Hematopoietic multipotent progenitor cell treated with erythropoietin and hydrocortisone succinate and interleukin-3 and kit ligand, for 15 days (in vitro differentiated cells): ENCODE measurements at regions not wholly inside any gene's neighbourhood (a gene's known extent, or its start where the extent isn't known, plus 50 kb on each side); places are given as distances from the start of the nearest gene placed in this dataset.

Experiments used
- DNase-seq: peaks from one replicate; pipeline ENCODE4 v3.0.0-alpha.2; 2015; ENCODE audit warnings: low spot score

DNA sequence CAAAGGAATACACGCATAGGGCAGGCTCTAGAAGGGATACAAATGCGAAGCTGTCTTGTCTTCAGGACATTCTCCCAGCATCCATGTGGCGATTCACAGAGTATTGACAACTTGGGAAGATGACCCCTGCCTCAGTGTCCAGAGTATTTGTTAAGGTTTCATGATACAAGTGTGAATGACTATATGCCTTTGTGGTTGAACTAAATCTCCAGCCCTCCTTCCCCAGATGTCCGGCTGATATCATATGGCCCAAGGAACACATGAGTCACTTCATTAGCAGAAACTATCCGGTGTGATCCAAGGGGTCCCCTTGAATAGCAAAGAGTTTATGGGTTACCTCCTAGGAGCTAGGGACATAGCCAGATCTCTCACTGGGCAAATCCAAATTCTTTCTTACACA is 151.0 kb downstream of the INSIG2 start:
- DNase-seq, result no peak

DNA sequence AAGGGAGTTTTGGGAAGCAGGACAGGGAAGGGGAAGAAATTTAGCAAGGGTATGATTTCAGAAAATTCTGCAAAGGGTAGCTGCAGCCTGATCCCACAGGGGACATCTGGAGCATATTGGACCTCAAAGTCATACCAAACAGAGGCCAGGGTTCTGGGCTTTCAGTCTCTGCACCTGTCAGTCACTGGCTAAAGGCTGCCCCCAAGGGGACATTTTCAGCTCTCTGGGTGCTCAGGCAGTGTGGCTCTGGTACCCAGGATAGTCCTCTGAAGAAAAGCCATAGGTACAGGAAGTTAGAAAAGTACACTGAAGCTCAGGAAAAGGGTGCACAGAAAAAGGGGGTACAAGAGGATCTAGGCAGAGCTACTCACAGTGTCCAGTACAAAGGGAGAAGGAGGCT is 149.2 kb downstream of the INSIG2 start:
- no peak for DNase-seq

DNA sequence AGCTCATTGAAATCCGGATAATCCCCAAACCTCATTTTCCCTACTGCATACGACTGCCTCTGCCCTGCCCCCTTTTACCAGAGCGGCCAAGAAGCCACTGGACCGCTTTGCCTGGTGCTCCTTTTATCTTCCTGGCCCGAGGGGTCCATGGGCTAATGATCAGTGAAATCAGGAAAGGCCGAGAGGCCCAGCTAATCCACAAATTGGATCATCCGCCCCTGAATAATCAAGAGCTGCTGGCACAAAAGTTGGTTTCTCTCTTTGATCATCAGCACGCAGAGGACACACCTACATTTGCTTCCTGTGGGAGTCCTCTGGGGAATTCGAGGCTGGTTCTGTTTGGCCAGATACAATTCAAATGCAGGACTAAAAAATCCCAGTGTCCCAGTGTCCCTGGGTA is 144.5 kb downstream of the INSIG2 start:
- no peak for DNase-seq

DNA sequence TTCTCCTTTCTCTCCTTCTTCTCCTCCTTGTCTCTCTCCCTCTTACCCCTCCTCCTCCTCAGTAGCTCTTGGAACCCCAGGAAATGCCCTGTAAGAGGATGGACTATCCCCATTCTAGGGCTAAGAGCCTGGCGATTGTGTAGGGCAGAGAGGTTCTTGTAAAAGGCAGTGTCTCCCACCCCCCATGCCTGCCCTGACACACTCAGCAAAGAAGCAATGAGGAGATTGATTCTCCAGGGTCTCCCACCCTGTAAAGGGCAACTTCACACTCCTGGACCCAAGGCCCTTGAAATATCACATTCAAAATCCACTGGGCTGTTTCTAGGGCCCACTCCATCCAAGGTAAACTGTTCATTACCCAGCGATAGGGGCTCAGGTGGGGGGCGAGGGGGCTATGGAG is 144.1 kb downstream of the INSIG2 start:
- no peak for DNase-seq

DNA sequence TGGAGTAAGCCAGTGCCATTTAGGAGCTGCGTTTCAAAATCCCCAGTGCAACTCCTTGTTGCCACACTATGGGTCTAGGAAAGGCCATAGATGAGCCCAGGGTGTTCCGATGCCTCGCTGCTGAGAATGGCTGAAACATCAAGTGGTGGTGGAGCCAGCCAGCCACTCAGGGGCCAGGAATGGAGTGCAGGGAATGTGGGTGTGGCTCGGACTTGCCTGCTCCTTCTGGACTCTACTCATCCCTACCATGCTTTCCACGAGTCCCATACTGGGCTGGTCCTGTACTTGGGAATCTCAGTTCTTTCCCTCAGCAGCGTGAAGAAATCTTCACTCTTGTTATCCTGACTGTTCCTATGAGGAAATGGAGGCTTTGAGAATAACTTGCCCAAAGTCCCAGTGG is 143.5 kb downstream of the INSIG2 start:
- no peak for DNase-seq

DNA sequence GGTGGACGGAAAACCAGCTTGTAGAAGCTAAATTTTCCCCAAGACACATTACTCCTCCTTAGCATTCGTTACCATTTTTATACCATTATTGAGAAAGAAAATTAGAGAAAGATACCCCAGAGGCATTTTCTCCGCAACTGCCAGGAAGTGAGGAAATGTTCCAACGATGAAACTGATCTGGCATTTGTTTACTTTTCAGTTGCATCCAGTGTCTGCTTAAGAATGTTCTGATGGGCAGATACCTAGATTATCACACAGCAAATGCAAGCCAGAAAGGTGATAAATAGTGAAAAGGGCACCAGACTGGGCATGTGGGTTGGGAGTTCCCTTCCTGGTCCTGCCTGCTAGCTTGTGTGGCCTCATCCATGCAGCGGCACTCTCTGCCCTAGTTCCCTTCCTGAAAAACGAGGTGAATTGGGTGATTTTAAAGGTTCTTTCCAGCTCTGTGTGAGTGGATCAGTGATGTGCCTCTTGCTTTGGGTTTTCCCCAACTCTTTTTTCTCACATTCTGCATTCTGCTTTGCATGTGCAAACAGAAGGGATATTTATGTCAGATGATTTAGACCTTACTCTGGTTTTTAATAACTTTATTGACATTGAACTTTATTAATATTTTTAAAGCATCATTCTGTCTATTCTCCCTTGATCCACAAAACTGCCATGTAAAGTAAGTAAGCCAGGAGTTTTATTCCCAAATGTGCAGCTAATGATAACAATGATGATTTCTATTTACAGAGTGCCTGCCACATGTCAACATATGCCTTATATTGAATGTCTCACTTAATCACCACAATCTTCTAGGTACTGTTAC is 139.6 kb downstream of the INSIG2 start:
- no peak for DNase-seq

DNA sequence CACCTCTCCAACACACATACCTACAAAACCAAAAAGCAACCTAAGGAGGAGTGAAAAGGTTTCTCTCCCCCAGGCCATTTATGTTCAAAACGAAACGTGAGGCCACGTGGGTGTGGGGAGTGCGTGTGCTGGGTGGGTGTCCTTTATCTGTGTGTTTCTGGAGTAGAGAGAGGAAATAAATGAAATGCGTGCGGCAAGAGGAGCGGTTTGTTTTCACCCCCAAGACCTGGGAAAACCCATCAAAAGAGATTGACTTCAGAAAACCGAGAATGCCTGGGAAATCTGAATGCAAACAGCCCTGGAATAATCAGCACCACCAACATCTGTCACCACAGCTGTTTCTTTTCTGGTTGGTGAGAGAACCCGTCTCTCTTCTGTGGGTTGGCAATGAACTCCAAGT is 137.4 kb downstream of the INSIG2 start:
- no peak for DNase-seq

DNA sequence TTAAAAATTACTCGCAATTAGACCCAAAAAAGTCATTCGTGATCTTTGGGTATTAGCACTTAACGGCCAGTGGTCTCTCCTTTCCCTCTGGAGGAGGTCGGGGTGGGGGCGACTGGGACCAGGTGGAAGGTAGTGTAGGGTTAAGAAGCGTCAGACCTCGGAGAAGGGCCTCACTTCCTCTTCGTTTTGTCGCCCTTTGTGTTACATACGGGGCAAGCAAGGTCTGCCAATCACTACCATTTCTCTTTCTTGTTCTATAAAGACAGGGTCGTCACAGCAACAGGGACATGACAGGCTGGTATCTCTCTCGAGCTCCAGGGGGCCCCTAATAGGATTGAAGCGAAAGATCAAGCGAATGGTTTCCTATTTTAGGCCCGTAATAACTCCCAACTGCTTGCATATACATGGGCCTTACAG is 136.6 kb downstream of the INSIG2 start:
- DNase-seq, result no peak

DNA sequence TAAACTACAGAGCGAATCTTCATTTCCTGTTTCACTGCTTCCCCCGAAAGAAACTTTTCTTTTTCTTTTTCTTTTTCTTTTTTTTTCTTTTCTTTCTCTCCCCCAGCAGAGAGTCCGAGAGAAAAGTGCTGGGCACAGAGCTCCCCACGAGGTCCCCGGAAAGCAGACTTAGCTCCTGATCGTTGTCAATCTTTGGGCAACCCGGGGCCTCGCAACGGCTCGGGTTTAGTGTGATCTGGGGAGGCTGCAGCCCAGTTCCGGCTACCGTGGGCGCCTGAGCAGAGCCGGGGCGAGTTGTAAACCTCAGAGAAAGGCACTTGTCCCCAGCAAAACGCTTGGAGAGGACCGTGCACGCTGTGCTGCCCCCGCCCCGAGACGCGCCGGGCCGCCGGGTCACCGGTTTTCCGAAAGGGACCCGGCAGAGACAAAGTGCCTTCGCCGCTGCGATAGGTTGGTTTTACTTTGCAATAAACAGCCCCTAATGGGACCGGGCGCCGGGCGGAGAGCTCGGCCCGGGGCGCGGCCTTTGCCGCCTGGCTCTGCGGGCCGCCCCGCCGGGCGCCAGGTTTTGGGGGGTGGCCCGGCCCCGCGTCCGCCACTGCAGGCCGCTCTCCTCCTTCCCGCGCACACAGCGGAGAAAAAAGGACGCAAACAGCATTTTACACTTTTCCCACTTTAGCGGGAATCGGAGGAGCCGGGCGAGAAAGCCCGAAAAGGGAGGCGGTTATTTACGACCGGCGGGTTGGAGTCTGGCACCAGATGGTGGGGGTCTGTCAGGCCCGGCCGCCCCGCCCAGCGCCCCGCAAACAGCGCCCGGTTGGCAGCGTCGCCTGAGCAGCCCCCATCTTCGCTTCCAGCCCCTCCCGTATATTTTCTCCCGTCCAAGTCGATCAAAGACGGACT is 136.0 kb downstream of the INSIG2 start:
- no peak for DNase-seq

DNA sequence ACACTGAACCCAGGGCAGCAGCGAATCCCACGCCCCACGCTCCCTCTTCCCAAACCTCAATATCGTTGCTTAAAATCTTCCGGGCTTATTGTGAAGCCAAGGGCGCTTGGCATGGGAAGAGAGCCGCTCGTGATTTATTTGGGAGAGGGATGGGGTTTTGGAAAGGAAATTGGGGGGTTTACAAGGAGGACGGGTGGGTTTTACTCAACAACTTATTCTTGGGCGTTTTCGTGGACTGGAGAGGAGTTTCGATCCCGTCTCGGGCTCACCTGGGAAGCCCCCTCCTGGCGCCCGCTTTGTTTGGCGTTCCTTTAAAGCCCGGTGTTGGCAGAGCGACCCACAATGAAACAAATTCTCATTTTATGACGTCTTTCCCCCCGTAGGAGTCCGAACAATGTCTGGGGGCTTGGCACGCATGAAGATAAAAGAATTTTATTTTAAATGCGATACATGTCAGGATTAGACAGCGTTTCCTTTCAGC is 135.3 kb downstream of the INSIG2 start:
- no peak for DNase-seq

DNA sequence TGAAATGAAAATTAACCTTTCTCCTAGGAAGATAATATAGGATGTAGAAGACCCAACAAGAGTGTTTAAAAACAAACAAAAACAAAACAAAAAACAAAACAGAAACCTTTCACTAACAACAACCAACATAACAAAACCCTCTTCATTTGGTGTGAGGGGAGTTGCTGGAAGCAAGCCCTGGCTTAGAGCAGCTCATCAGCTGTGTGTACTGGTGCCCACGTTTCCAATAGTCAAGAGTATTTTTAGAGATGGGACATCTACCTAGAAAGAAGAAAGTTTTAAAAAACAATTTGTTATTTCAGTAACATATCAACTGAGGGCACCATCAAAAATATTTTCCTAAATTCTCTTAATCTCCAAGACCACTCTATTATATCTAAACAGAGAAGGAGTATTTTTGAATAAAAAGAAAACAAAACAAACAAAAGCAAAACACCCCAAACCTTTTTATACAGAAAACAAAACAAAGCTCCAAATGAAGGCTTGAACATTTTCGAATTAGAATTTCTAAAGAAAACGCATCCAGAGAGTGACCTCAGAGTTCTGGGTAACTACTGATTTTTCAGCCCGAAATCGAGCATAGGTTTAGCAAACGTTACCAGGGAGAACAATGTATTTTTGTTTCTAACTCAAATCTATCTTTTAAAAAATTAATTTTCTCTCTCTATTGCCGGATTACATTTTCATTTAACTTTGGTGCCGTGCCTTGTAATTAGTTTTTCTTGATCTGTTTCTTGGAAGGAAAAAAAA is 134.6 kb downstream of the INSIG2 start:
- no peak for DNase-seq

DNA sequence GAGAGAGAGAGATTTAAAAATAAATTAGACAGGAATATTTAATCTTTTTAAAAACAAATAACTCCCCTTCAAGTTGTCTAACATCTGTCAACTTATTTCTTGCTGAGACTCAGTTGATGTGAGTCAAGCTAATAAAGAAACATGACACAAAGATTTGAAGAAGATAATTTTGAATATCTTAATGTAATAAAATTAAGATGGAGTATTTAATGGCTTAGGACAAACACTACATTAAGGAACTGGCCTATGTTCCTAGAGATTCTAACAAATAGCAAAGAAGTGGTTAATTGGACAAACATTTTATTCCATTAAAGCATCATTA is 134.0 kb downstream of the INSIG2 start:
- DNase-seq, result no peak

DNA sequence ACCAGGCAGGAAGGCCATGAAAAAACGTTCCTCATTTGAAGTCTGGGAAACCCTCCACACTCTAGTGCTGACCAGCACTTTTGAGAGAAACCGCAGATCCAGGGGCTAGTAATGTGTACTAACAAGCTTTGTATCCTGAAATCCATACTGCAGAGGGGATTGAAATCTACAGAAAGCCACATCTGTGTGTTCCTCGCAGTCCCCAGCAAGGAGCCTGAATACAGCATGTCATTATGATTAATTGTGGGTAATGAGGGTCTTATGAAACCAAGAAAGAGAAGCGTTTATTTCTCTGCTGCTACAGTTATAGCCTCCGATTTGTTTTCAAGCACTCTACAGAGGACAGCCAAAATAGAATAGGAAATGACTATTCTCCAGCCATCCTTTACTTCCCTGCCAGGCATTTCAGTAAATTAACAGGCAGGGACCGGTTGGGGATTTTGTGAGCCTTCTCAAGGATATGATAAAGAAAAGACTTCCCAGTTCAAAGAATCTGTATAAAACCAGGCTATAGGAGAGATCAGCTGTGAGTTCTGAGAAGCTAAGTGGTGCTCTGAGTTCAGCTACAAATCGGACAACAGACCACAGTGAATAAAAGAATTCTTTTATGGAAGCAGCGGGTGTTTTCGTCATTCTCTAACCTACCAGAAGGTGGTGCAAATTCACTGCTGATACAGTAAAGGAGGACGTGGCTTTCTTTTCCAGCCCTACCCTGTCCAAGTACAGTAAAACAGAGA is 133.4 kb downstream of the INSIG2 start:
- no peak for DNase-seq

DNA sequence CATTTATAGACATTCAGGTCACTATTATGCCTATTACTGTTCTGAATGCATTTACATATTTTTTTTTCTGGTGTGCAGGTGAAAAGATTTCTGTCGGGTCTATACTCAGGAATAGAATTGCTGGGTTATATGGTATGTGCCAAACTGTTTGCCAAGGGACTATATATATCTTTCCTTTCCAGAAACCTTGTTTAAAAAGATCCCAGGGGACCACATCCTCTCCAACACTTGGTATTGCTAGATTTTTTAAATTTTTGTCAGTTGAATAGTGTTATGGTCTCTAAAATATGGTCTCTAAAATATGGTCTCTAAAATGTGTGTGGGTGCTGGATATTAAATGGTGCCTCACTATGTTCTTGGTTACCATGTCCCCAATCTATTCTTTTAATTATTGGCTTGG is 131.3 kb downstream of the INSIG2 start:
- no peak for DNase-seq

DNA sequence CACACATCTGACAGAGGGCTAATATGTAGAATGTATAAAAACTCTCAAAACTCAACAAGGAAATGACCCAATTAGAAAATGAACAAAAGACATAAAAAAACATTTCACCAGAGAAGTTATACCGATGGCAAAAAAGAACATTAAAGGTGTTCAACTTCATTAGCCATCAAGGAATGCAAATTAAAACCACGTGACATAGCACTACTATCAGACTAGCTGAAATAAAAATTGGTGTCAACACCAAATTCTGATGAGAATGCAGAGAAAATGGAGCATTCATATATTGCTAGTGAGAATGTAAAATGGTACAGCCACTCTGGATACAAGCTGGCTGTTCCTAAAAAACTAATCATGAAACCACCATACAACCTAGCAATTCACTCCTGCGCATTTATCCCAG is 128.0 kb downstream of the INSIG2 start:
- DNase-seq, result no peak

DNA sequence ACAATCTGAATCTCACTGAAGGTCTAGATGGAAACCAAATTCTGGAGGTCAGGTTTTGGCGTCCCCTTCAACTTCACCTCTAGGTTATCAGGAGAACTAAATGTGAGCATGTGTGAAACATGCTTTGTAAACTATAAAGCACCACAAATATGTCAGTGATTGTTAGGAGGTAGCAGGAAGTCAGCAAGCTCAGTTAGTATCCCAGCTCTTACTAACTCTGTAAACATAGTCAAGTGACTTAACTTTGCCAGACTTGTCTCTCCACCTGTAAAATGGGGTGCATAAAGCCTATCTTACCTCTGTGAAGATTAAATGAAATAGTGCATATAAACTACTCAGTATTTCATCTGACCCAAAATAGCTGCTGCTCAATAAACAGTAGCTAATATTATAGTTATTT is 121.5 kb downstream of the INSIG2 start:
- no peak for DNase-seq

DNA sequence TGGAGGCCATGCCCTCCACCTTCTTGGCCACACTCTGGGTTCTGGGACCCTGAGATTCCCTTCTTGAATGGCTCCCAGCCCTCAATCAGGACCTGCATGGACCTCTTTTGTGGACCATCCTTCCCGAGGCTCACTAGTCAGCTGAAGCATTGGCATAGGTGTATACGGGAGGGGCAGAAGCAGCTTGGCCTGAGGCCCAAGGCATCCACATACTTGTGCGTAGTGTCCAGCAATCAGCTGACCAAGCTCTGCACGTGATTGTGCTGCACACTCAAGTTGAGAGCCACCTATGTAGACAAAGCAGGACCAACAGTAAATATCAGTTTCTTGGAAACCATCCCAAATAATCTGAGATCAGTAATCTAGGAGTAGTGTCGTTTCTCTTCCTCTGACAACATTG is 119.6 kb downstream of the INSIG2 start:
- no peak for DNase-seq

DNA sequence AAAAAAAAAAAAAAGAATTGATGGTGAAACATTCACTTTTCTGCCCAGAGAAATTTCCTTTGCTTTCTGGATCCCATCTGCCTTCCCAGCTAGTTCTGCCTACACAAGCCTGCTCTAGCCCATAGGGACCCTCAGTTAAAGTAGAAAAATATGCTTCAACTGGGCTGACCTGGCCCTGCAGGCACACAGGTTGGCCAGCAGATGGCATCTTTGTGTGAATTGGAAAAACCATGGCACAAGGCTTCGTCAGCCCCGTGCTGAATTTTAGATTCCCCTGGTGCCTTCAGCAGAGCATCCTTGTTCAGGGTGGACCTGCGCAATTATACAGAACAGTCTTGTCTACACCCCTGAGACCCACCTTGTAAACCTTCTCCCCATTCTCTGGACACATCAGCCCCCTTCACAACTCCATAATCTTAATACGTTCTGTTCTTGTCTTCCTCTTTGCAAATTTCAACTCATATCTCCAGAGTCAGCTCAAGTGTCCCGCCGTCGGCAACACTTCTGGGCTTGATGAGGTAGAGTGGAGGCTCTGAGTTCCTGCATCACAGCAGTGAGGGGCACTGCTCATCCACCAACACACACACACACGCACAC is 114.5 kb downstream of the INSIG2 start:
- DNase-seq, result peak; percentile 29

DNA sequence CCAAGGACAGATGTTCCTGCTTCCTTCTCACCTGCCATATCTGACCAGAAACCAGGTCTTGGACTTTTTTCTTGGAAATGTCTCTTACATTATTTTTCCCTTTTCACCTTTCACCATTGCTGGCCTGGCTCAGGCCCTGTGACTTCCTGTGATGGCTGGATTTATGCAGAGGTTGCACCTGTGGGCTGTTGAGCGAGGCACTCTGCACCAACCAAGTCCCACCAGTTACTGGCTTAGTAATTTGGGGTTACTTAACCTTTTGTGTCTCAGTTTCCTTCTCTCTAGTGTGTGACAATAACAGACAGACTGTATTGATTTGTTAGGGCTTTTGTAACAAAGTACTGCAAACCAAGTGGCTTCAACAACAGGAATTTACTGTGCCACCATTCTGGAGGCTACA is 110.0 kb downstream of the INSIG2 start:
- no peak for DNase-seq

DNA sequence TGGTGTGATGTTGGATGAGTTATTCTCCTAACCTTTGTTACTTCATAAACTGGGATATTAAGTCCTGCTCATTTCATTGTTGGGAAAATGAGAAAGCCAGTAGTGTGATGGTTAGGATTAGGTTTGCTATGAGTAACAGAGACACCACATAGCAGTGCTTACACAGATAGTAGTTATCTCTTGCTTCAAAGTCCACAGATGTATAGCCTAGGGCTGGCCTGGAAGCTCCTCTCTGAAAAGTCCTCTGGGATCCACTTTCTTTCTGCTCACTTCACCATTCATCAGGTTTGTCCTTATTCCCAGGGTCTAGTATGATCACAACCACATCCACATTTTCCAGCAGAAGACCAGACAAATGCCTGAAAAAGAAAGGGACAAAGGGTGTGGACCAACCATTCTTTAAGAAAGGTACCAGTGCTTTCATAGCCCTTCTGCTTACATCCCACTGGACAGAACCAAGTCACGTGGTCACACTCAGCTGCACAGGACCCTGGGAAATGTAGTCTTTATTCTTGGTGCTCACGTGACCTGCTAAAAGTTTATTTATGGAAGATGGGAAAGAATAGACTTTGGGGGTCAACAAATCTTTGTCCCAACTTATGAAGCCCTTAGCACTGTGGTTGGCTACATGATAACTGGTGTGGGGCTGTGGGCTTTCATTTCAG is 108.9 kb downstream of the INSIG2 start:
- no peak for DNase-seq

DNA sequence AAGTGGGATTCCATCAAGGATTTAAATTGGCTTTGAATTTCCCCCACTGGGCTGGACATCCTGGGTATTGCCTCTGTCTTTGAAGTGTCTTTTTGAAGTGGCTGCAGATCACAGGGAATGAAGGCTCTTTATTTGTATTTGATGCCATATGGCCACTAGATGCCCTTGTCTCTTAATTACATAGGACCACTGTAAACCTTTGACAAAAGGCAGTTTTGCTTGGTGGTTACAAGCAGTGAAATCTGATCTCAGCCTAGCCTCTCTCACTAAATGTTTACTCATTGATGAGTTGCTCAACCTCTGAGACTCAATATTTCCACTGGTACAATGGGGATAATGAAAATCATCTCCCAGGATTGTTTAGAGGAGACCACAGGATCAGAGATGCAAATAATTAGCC is 102.2 kb downstream of the INSIG2 start:
- DNase-seq, result no peak
